CD8-positive, alpha-beta memory T cell (primary cell): ENCODE measurements at regions not wholly inside any gene's neighbourhood (a gene's known extent, or its start where the extent isn't known, plus 50 kb on each side); places are given as distances from the start of the nearest gene placed in this dataset.
"Not testable (repeated sequence)": the region's sequence is repeated elsewhere in the genome, so short reads cannot be mapped to it uniquely, and the experiment has no call there.

ENCODE experiments used
- CTCF ChIA-PET: fragments of 350-600 bp; sonication (Branson Sonifier 250); formaldehyde crosslinking; loops from one replicate; lab custom pipeline; 2021; ENCODE audit warnings: antibody characterized with exemption; lab: Charles Lee
- POLR2A ChIA-PET: fragments of 350-600 bp; sonication (Branson Sonifier 250); formaldehyde crosslinking; loops from one replicate; lab custom pipeline; 2021; ENCODE audit warnings: antibody characterized with exemption; lab: Charles Lee
- DNase-seq, 5 donors: peaks; one replicate each; pipeline versions ENCODE4 v3.0.0 to v3.0.0-alpha.2; 2020 to 2022; ENCODE audit warnings: mixed read lengths in 1 of 5
- H3K27ac ChIP-seq: one replicate; pipeline ENCODE4 v1.7.0; 2013; ENCODE audit warnings: low read depth, mild to moderate bottlenecking, low read length, moderate library complexity
- H3K27me3 ChIP-seq: 2 replicates; pipeline ENCODE4 v1.7.0; 2013; ENCODE audit warnings: low read length, mild to moderate bottlenecking; ENCODE audit not compliant: insufficient read depth, poor library complexity, severe bottlenecking
- H3K36me3 ChIP-seq: 2 replicates; pipeline ENCODE4 v1.7.0; 2013; ENCODE audit warnings: mild to moderate bottlenecking, low read length, moderate library complexity; ENCODE audit not compliant: insufficient read depth
- H3K4me1 ChIP-seq: 2 replicates; pipeline ENCODE4 v1.7.0; 2013; ENCODE audit warnings: mild to moderate bottlenecking, low read length, moderate library complexity; ENCODE audit not compliant: insufficient read depth
- H3K4me3 ChIP-seq: 2 replicates; pipeline ENCODE4 v1.7.0; 2013; ENCODE audit warnings: mild to moderate bottlenecking, low read length
- H3K9me3 ChIP-seq: 2 replicates; pipeline ENCODE4 v1.7.0; 2013; ENCODE audit warnings: mild to moderate bottlenecking, low read length
- H3K27ac Mint-ChIP-seq, 8 donors: one replicate each; pipeline ENCODE4 v1.8.0; 2020 to 2021; ENCODE audit warnings: mixed read lengths in 8 of 8, mild to moderate bottlenecking in 6 of 8, inconsistent platforms in 3 of 8, moderate library complexity in 3 of 8
- H3K27me3 Mint-ChIP-seq, 2 donors: one replicate each; pipeline ENCODE4 v1.8.0; 2020 to 2021; ENCODE audit warnings: mixed read lengths in 2 of 2, mild to moderate bottlenecking in 1 of 2, moderate library complexity in 1 of 2
- H3K36me3 Mint-ChIP-seq, 3 donors: one replicate each; pipeline ENCODE4 v1.8.0; 2020 to 2021; ENCODE audit warnings: mixed read lengths in 3 of 3, inconsistent platforms in 1 of 3, mild to moderate bottlenecking in 1 of 3
- H3K4me1 Mint-ChIP-seq, 3 donors: one replicate each; pipeline ENCODE4 v1.8.0; 2020 to 2021; ENCODE audit warnings: mixed read lengths in 3 of 3, inconsistent platforms in 1 of 3, mild to moderate bottlenecking in 1 of 3
- H3K4me3 Mint-ChIP-seq, 7 donors: one replicate each; pipeline ENCODE4 v1.8.0; 2020 to 2021; ENCODE audit warnings: mixed read lengths in 7 of 7, mild to moderate bottlenecking in 6 of 7, moderate library complexity in 4 of 7, inconsistent platforms in 2 of 7
- H3K9me3 Mint-ChIP-seq, 5 donors: one replicate each; pipeline ENCODE4 v1.8.0; 2020 to 2022; ENCODE audit warnings: mixed read lengths in 5 of 5, mild to moderate bottlenecking in 3 of 5, moderate library complexity in 2 of 5, inconsistent platforms in 1 of 5

- ChIA-PET POLR2A (no interaction called here), CTCF (no interaction called here)
- peaks cover 0 to 6% (median 0%) of the 10 kb centered on the region in 5 donors for H3K9me3 Mint-ChIP-seq
- Histone ChIP-seq H3K36me3 (no peaks in the 10 kb centered on the region), H3K4me3 (no peak overlapping the region), H3K9me3 (no peaks in the 10 kb centered on the region), H3K27me3 (no peaks in the 10 kb centered on the region), H3K4me1 (no peaks in the 10 kb centered on the region), H3K27ac (no peak overlapping the region)
- H3K27ac Mint-ChIP-seq = no peak overlapping the region
- H3K4me3 Mint-ChIP-seq = no peak overlapping the region
- no peaks in the 10 kb centered on the region for H3K4me1 Mint-ChIP-seq
- no peaks in the 10 kb centered on the region for H3K36me3 Mint-ChIP-seq
- no peak for DNase-seq
- H3K27me3 Mint-ChIP-seq = no peaks in the 10 kb centered on the region
Observed at GRCh38 chr12:88715673-88716072, 135.4 kb upstream of the KITLG start.

GRCh38 chr12:88714263-88714882 is 134.1 kb upstream of the KITLG start:
- H3K4me1 ChIP-seq, H3K4me3 Mint-ChIP-seq, H3K27ac ChIP-seq, H3K4me3 ChIP-seq, H3K27me3 Mint-ChIP-seq, H3K36me3 ChIP-seq, CTCF ChIA-PET, H3K9me3 ChIP-seq, POLR2A ChIA-PET, H3K9me3 Mint-ChIP-seq, H3K36me3 Mint-ChIP-seq, H3K27me3 ChIP-seq, DNase-seq, H3K4me1 Mint-ChIP-seq, H3K27ac Mint-ChIP-seq: not testable (repeated sequence)

GRCh38 chr12:88707800-88708199 is 127.5 kb upstream of the KITLG start:
- no peak overlapping the region for H3K27ac ChIP-seq
- no peaks in the 10 kb centered on the region for H3K36me3 ChIP-seq
- H3K4me1 Mint-ChIP-seq = no peaks in the 10 kb centered on the region
- POLR2A ChIA-PET = no interaction called here
- no peaks in the 10 kb centered on the region for H3K9me3 ChIP-seq
- H3K36me3 Mint-ChIP-seq = no peaks in the 10 kb centered on the region
- no peaks in the 10 kb centered on the region for H3K4me1 ChIP-seq
- CTCF ChIA-PET = no interaction called here
- H3K27me3 Mint-ChIP-seq = no peaks in the 10 kb centered on the region
- H3K9me3 Mint-ChIP-seq = peaks cover 2 to 22% (median 5%) of the 10 kb centered on the region in 5 donors
- no peak overlapping the region for H3K4me3 Mint-ChIP-seq
- no peaks in the 10 kb centered on the region for H3K27me3 ChIP-seq
- no peak overlapping the region for H3K27ac Mint-ChIP-seq
- DNase-seq = no peak
- H3K4me3 ChIP-seq = no peak overlapping the region

GRCh38 chr12:88706286-88706685 is 126.0 kb upstream of the KITLG start:
- H3K4me1 Mint-ChIP-seq = no peaks in the 10 kb centered on the region
- no peak overlapping the region for H3K27ac Mint-ChIP-seq
- POLR2A ChIA-PET = no interaction called here

GRCh38 chr12:88703790-88704189 is 123.5 kb upstream of the KITLG start:
- no peak overlapping the region for H3K27ac ChIP-seq
- ChIA-PET POLR2A (no interaction called here), CTCF (no interaction called here)
- H3K27me3 ChIP-seq = no peaks in the 10 kb centered on the region
- no peaks in the 10 kb centered on the region for H3K4me1 ChIP-seq
- DNase-seq = no peak
- Mint-ChIP-seq H3K27ac (no peak overlapping the region), H3K4me1 (no peaks in the 10 kb centered on the region), H3K9me3 (peaks cover 2 to 22% (median 5%) of the 10 kb centered on the region in 5 donors), H3K4me3 (no peak overlapping the region), H3K36me3 (no peaks in the 10 kb centered on the region), H3K27me3 (no peaks in the 10 kb centered on the region)
- no peaks in the 10 kb centered on the region for H3K9me3 ChIP-seq
- no peaks in the 10 kb centered on the region for H3K36me3 ChIP-seq
- no peak overlapping the region for H3K4me3 ChIP-seq

More at GRCh38 chr12:88706286-88706685, 126.0 kb upstream of the KITLG start:
- H3K36me3 ChIP-seq = no peaks in the 10 kb centered on the region
- no peak overlapping the region for H3K4me3 ChIP-seq
- H3K27me3 Mint-ChIP-seq = no peaks in the 10 kb centered on the region
- no peak overlapping the region for H3K27ac ChIP-seq
- H3K27me3 ChIP-seq = no peaks in the 10 kb centered on the region
- H3K9me3 Mint-ChIP-seq = peaks cover 2 to 22% (median 5%) of the 10 kb centered on the region in 5 donors
- no peak overlapping the region for H3K4me3 Mint-ChIP-seq
- CTCF ChIA-PET = no interaction called here
- no peaks in the 10 kb centered on the region for H3K4me1 ChIP-seq
- no peak for DNase-seq
- no peaks in the 10 kb centered on the region for H3K36me3 Mint-ChIP-seq
- no peaks in the 10 kb centered on the region for H3K9me3 ChIP-seq

GRCh38 chr12:88698471-88698870 is 118.2 kb upstream of the KITLG start:
- no peak overlapping the region for H3K4me3 ChIP-seq
- Mint-ChIP-seq H3K9me3 (peaks cover 0 to 10% (median 2%) of the 10 kb centered on the region in 5 donors), H3K27ac (no peak overlapping the region), H3K36me3 (no peaks in the 10 kb centered on the region), H3K27me3 (no peaks in the 10 kb centered on the region), H3K4me1 (no peaks in the 10 kb centered on the region), H3K4me3 (no peak overlapping the region)
- CTCF ChIA-PET = no interaction called here
- no peak for DNase-seq
- no peaks in the 10 kb centered on the region for H3K9me3 ChIP-seq
- POLR2A ChIA-PET = no interaction called here
- no peaks in the 10 kb centered on the region for H3K36me3 ChIP-seq
- H3K4me1 ChIP-seq = no peaks in the 10 kb centered on the region
- no peaks in the 10 kb centered on the region for H3K27me3 ChIP-seq
- H3K27ac ChIP-seq = no peak overlapping the region

GRCh38 chr12:88693837-88694445 is 113.7 kb upstream of the KITLG start:
- Histone ChIP-seq H3K9me3 (no peaks in the 10 kb centered on the region), H3K4me3 (no peak overlapping the region), H3K4me1 (no peaks in the 10 kb centered on the region), H3K36me3 (no peaks in the 10 kb centered on the region), H3K27me3 (no peaks in the 10 kb centered on the region), H3K27ac (no peak overlapping the region)
- ChIA-PET CTCF (no interaction called here), POLR2A (no interaction called here)
- DNase-seq = no peak
- Mint-ChIP-seq H3K9me3 (peaks cover 0 to 10% (median 2%) of the 10 kb centered on the region in 5 donors), H3K36me3 (no peaks in the 10 kb centered on the region), H3K4me3 (no peak overlapping the region), H3K27me3 (no peaks in the 10 kb centered on the region), H3K27ac (no peak overlapping the region), H3K4me1 (no peaks in the 10 kb centered on the region)

GRCh38 chr12:88691811-88692210 is 111.5 kb upstream of the KITLG start:
- Histone ChIP-seq H3K36me3 (no peaks in the 10 kb centered on the region), H3K27ac (no peak overlapping the region), H3K27me3 (no peaks in the 10 kb centered on the region), H3K4me3 (no peak overlapping the region), H3K4me1 (no peaks in the 10 kb centered on the region), H3K9me3 (no peaks in the 10 kb centered on the region)
- ChIA-PET POLR2A (no interaction called here), CTCF (no interaction called here)
- Mint-ChIP-seq H3K27ac (no peak overlapping the region), H3K36me3 (no peaks in the 10 kb centered on the region), H3K9me3 (peaks cover 0 to 7% (median 2%) of the 10 kb centered on the region in 5 donors), H3K4me3 (no peak overlapping the region), H3K4me1 (no peaks in the 10 kb centered on the region), H3K27me3 (no peaks in the 10 kb centered on the region)
- DNase-seq = no peak
